ENCODE measurements at regions not wholly inside any gene's neighbourhood (a gene's known extent, or its start where the extent isn't known, plus 50 kb on each side); places are given as distances from the start of the nearest gene placed in this dataset.

GRCh38 chr9:107999011-107999410, 509.4 kb upstream of the KLF4 start:
- ChIA-PET CTCF (interaction anchor here (0.8 to 1.5 kb wide), 4 partner anchors 9 to 274 kb away, joined by 3 to 4 read pairs (median 4); no protein-coding TSS in a partner anchor), POLR2A (interaction anchor here (0.5 to 1.4 kb wide), 2 partner anchors 49 to 60 kb away, joined by 3 to 4 read pairs; no protein-coding TSS in a partner anchor), RAD21 (ENCODE audit: low non-redundant PET in 1 of 2, low total read pairs in 2 of 2, uncharacterized antibody in 2 of 2, unreplicated experiment in 2 of 2) (interaction anchor here in 1 of 2 experiments (1.4 kb wide), 1 partner anchor 273 kb away, joined by 5 read pairs; no protein-coding TSS in a partner anchor)
- H3K4me3 ChIP-seq (replicated peaks in 1 of 2; ENCODE audit: low read depth in 1 of 2, low read length in 2 of 2): peak overlapping the region in 1 of 2 experiments; percentile 8; a peak in 1 of 4 replicates
- intact Hi-C loops (cut with micrococcal nuclease): no loop called here
- ATAC-seq (no peak), DNase-seq (ENCODE audit: low read depth, low spot score) (peak; percentile 15)
- H3K27ac ChIP-seq (ENCODE audit: low read depth, low read length): peak overlapping the region; percentile 82; the same call in 1 of the 2 replicates
- no peaks in the 10 kb centered on the region for H3K79me2 ChIP-seq (ENCODE audit: insufficient read depth, low read length)
- H3K9me3 ChIP-seq (ENCODE audit: control insufficient read depth in 1 of 2, insufficient read depth in 1 of 2, low read depth in 1 of 2, low read length in 2 of 2): no peaks in the 10 kb centered on the region
- H3K9ac ChIP-seq (ENCODE audit: low read length): peak overlapping the region; percentile 59
- no peaks in the 10 kb centered on the region for H3K36me3 ChIP-seq (ENCODE audit: control insufficient read depth in 1 of 2, insufficient read depth in 2 of 2, low read length in 2 of 2)
- TF ChIP-seq CBX3 (IDR thresholded peaks at IDR 0.05; ENCODE audit: low read depth) (no peak), POLR2AphosphoS5 (IDR thresholded peaks at IDR 0.05; ENCODE audit: low read depth, low read length) (peak; percentile 33; the same call in 1 of the 2 replicates)
- H3K9me2 ChIP-seq (ENCODE audit: insufficient read depth): no peaks in the 10 kb centered on the region
- H2AFZ ChIP-seq (ENCODE audit: low read depth, low read length, poor library complexity, severe bottlenecking): peak overlapping the region; percentile 61
- peaks cover 41 to 63% of the 10 kb centered on the region in 2 experiments for H3K4me1 ChIP-seq (ENCODE audit: control insufficient read depth in 1 of 2, insufficient read depth in 2 of 2, low read length in 2 of 2)
- peak overlapping the region; percentile 66 for H3K4me2 ChIP-seq (ENCODE audit: low read length)
- H3K27me3 ChIP-seq (ENCODE audit: insufficient read depth, low read length): no peaks in the 10 kb centered on the region
- H4K20me1 ChIP-seq (ENCODE audit: insufficient read depth): no peaks in the 10 kb centered on the region
- BruUV-seq (replicated peaks): no TSS peak

- DNase-seq (ENCODE audit: low read depth, low spot score) (no peak), ATAC-seq (no peak)
- no TSS peak for BruUV-seq (replicated peaks)
- Histone ChIP-seq H2AFZ (ENCODE audit: low read depth, low read length, poor library complexity, severe bottlenecking) (no peak overlapping the region), H3K4me2 (ENCODE audit: low read length) (no peak overlapping the region), H3K27me3 (ENCODE audit: insufficient read depth, low read length) (no peaks in the 10 kb centered on the region), H4K20me1 (ENCODE audit: insufficient read depth) (no peaks in the 10 kb centered on the region), H3K27ac (ENCODE audit: low read depth, low read length) (no peak overlapping the region), H3K36me3 (ENCODE audit: control insufficient read depth in 1 of 2, insufficient read depth in 2 of 2, low read length in 2 of 2) (no peaks in the 10 kb centered on the region), H3K4me3 (replicated peaks in 1 of 2; ENCODE audit: low read depth in 1 of 2, low read length in 2 of 2) (no peak overlapping the region), H3K79me2 (ENCODE audit: insufficient read depth, low read length) (no peaks in the 10 kb centered on the region), H3K4me1 (ENCODE audit: control insufficient read depth in 1 of 2, insufficient read depth in 2 of 2, low read length in 2 of 2) (peaks cover 13 to 20% of the 10 kb centered on the region in 2 experiments), H3K9me3 (ENCODE audit: control insufficient read depth in 1 of 2, insufficient read depth in 1 of 2, low read depth in 1 of 2, low read length in 2 of 2) (no peaks in the 10 kb centered on the region), H3K9me2 (ENCODE audit: insufficient read depth) (no peaks in the 10 kb centered on the region), H3K9ac (ENCODE audit: low read length) (no peak overlapping the region)
- CTCF ChIA-PET: no interaction called here
- TF ChIP-seq CTCF (IDR thresholded peaks at IDR 0.05 in 2 of 3, conservative IDR thresholded peaks at IDR 0.05 in 1 of 3; ENCODE audit: borderline replicate concordance in 1 of 3, insufficient read depth in 1 of 3, low read depth in 2 of 3, low read length in 2 of 3) (no peak), CBX3 (IDR thresholded peaks at IDR 0.05; ENCODE audit: low read depth) (no peak), JUND (IDR thresholded peaks at IDR 0.05) (no peak), SP1 (IDR thresholded peaks at IDR 0.05; ENCODE audit: low read depth) (no peak), POLR2AphosphoS5 (IDR thresholded peaks at IDR 0.05; ENCODE audit: low read depth, low read length) (no peak), ZNF274 (IDR thresholded peaks at IDR 0.05; ENCODE audit: low read depth, low read length) (no peak), REST (IDR thresholded peaks at IDR 0.05; ENCODE audit: low read depth) (no peak)
- intact Hi-C loops (cut with micrococcal nuclease): no loop called here
- POLR2A ChIA-PET: interaction anchor here (0.6 kb wide), 1 partner anchor 9 kb away, joined by 4 read pairs; no protein-coding TSS in a partner anchor
- RAD21 ChIA-PET (ENCODE audit: low non-redundant PET in 1 of 2, low total read pairs in 2 of 2, uncharacterized antibody in 2 of 2, unreplicated experiment in 2 of 2): no interaction called here
Measured at GRCh38 chr9:107994648-107995047, 505.1 kb upstream of the KLF4 start.

Data from HCT116 (cell line).